A549 (cell line): ENCODE measurements at regions not wholly inside any gene's neighbourhood (a gene's known extent, or its start where the extent isn't known, plus 50 kb on each side); places are given as distances from the start of the nearest gene placed in this dataset.

Source experiments
- ATAC-seq, 2 experiments: fragments of 200-7000 bp in 1 of 2; fragments of >200 bp in 1 of 2; cut with Nextera tagmentation in 1 of 2; cut with Tn5 transposase in 1 of 2; 3 replicates each; pipeline versions ENCODE4 v1.8.0 to v1.9.1; 2018 to 2020; ENCODE audit warnings: mild to moderate bottlenecking in 1 of 2, moderate library complexity in 1 of 2
- CTCF ChIA-PET: fragments of 300-600 bp; sonication (Branson Sonifier 250); formaldehyde crosslinking; extraction: SDS; loops from one replicate; lab custom pipeline; 2021; ENCODE audit warnings: antibody characterized with exemption, inconsistent platforms; lab: Yijun Ruan, JAX
- POLR2A ChIA-PET: fragments of 350-600 bp; formaldehyde crosslinking; extraction: SDS; loops from one replicate; lab custom pipeline; 2021; ENCODE audit warnings: antibody characterized with exemption, inconsistent platforms; lab: Yijun Ruan, JAX
- DNase-seq, 2 experiments: peaks; one replicate each; pipeline versions ENCODE4 v3.0.0 to v3.0.0-alpha.2; 2011 to 2016; ENCODE audit warnings: low read depth in 1 of 2, low spot score in 1 of 2
- FAIRE-seq: peaks from 2 replicates; lab custom pipeline; 2011; peaks lifted over from hg19 to GRCh38; lab: Jason Lieb, UNC
- H3K27ac ChIP-seq, 2 experiments: fragments of >200 bp; sonication (Bioruptor Twin); formaldehyde crosslinking; 3 replicates each; pipeline ENCODE4 v1.5.1; 2016 to 2017
- H3K4me1 ChIP-seq: fragments of >200 bp; sonication (Bioruptor Twin); formaldehyde crosslinking; 3 replicates; pipeline ENCODE4 v1.6.1; 2016
- H3K4me2 ChIP-seq: fragments of >200 bp; sonication (Bioruptor Twin); formaldehyde crosslinking; 3 replicates; pipeline ENCODE4 v1.6.1; 2016
- H3K4me3 ChIP-seq: fragments of >200 bp; sonication (Bioruptor Twin); formaldehyde crosslinking; 3 replicates; pipeline ENCODE4 v1.5.1; 2016
- H3K9me3 ChIP-seq: fragments of >200 bp; sonication (Bioruptor Twin); formaldehyde crosslinking; 3 replicates; pipeline ENCODE4 v1.6.1; 2016
- ATOH8 ChIP-seq: fragments of 250-450 bp; sonication (Bioruptor Pico); IDR thresholded peaks from 2 replicates; pipeline ENCODE4 v1.5.0; 2020; ENCODE audit warnings: low read depth, mild to moderate bottlenecking, moderate library complexity
- CBX2 ChIP-seq: fragments of 200-600 bp; sonication (generic); IDR thresholded peaks from 2 replicates; pipeline ENCODE4 v1.6.1; 2016; ENCODE audit warnings: low read depth, mild to moderate bottlenecking, borderline replicate concordance
- CBX8 ChIP-seq: fragments of 200-600 bp; sonication (generic); IDR thresholded peaks from 2 replicates; pipeline ENCODE4 v1.6.1; 2016
- CEBPB ChIP-seq, 2 experiments: fragments of >200 bp in 1 of 2; sonication (Bioruptor Twin) in 1 of 2; formaldehyde crosslinking in 1 of 2; IDR thresholded peaks; 2 replicates each; pipeline ENCODE4 v1.6.1; 2012 to 2016
- EP300 ChIP-seq, 2 experiments: fragments of >200 bp; sonication (Bioruptor Twin); formaldehyde crosslinking; IDR thresholded peaks; 2 replicates in 1 of 2; 3 replicates in 1 of 2; pipeline ENCODE4 v1.6.1; 2016 to 2017
- ESRRA ChIP-seq: fragments of 150-350 bp; IDR thresholded peaks from 2 replicates; pipeline ENCODE4 v1.6.1; 2014; ENCODE audit warnings: mild to moderate bottlenecking, low read length, borderline replicate concordance
- GATA3 ChIP-seq: IDR thresholded peaks from 2 replicates; pipeline ENCODE4 v1.6.1; 2012; ENCODE audit warnings: borderline replicate concordance
- HDAC2 ChIP-seq: fragments of 200-600 bp; sonication (generic); IDR thresholded peaks from 2 replicates; pipeline ENCODE4 v1.6.1; 2016
- HES2 ChIP-seq: fragments of >200 bp; sonication (Bioruptor Twin); formaldehyde crosslinking; IDR thresholded peaks from 2 replicates; pipeline ENCODE4 v1.6.1; 2016
- HEYL ChIP-seq: fragments of 250-450 bp; sonication (Bioruptor Pico); IDR thresholded peaks from 2 replicates; pipeline ENCODE4 v1.8.0; 2021; ENCODE audit warnings: mild to moderate bottlenecking, moderate library complexity
- HOXB13 ChIP-seq: fragments of 250-450 bp; sonication (Bioruptor Pico); IDR thresholded peaks from 2 replicates; pipeline ENCODE4 v1.5.0; 2020; ENCODE audit warnings: low read depth, mild to moderate bottlenecking, moderate library complexity
- JUN ChIP-seq, 2 experiments: fragments of >200 bp; sonication (Bioruptor Twin); formaldehyde crosslinking; IDR thresholded peaks; 2 replicates in 1 of 2; 3 replicates in 1 of 2; pipeline ENCODE4 v1.6.1; 2016 to 2017
- JUNB ChIP-seq: fragments of >200 bp; sonication (Bioruptor Twin); formaldehyde crosslinking; IDR thresholded peaks from 2 replicates; pipeline ENCODE4 v1.6.1; 2016
- MAFK ChIP-seq: fragments of 450-650 bp; IDR thresholded peaks from 2 replicates; pipeline ENCODE4 v1.6.1; 2014; ENCODE audit not compliant: partially characterized antibody
- MAX ChIP-seq: IDR thresholded peaks from 2 replicates; pipeline ENCODE4 v1.6.1; 2012
- PBX3 ChIP-seq: IDR thresholded peaks from 2 replicates; pipeline ENCODE4 v1.6.1; 2012
- POLR2AphosphoS2 ChIP-seq: conservative IDR thresholded peaks from 2 replicates; pipeline ENCODE4 v1.6.1; 2012; ENCODE audit warnings: low read length, improper control_type of control experiment, inconsistent platforms
- RCOR1 ChIP-seq: fragments of 150-350 bp; IDR thresholded peaks from 2 replicates; pipeline ENCODE4 v1.6.1; 2014; ENCODE audit warnings: antibody characterized with exemption, low read length, low read depth
- REST ChIP-seq: fragments of 200-600 bp; sonication (generic); IDR thresholded peaks from 2 replicates; pipeline ENCODE4 v1.6.1; 2016; ENCODE audit warnings: antibody characterized with exemption, mild to moderate bottlenecking, moderate library complexity
- TFCP2L1 ChIP-seq: fragments of 250-450 bp; sonication (Bioruptor Pico); IDR thresholded peaks from 2 replicates; pipeline ENCODE4 v1.5.0; 2021; ENCODE audit warnings: mild to moderate bottlenecking
- USF2 ChIP-seq: fragments of 450-650 bp; IDR thresholded peaks from 2 replicates; pipeline ENCODE4 v1.6.1; 2014; ENCODE audit warnings: antibody characterized with exemption
- WGBS: methylation state at CpG from one replicate; pipeline ENCODE4 v1.1.6; 2017; ENCODE audit errors: missing lambda C conversion rate; 5-methylcytosine and 5-hydroxymethylcytosine counted together

GRCh38 chr2:133690780-133691179 lies 122.5 kb upstream of the NCKAP5 start:
- Histone ChIP-seq H3K9me3 (no peaks in the 10 kb centered on the region; the same call in 2 of the 3 replicates), H3K4me2 (no peak overlapping the region), H3K4me1 (no peaks in the 10 kb centered on the region), H3K27ac (no peak overlapping the region), H3K4me3 (no peak overlapping the region)
- DNase-seq (no peak), FAIRE-seq (no peak), ATAC-seq (no peak)
- WGBS: 52% methylated on average over 3 of the region's 3 CpGs
- POLR2A ChIA-PET: no interaction called here
- CTCF ChIA-PET: no interaction called here
- TF ChIP-seq CBX8 (no peak), USF2 (no peak), REST (no peak), PBX3 (no peak), MAX (no peak), ESRRA (no peak), TFCP2L1 (CRISPR knock-in tag) (no peak), GATA3 (no peak), HES2 (no peak), JUN (IDR thresholded peaks at IDR 0.05) (no peak), HDAC2 (no peak), ATOH8 (CRISPR knock-in tag) (no peak), CEBPB (IDR thresholded peaks at IDR 0.05) (no peak), CBX2 (no peak), MAFK (no peak), EP300 (IDR thresholded peaks at IDR 0.05) (no peak), RCOR1 (no peak), HOXB13 (CRISPR knock-in tag) (no peak)

GRCh38 chr2:133691336-133691735 lies 123.1 kb upstream of the NCKAP5 start:
- Histone ChIP-seq H3K9me3 (no peaks in the 10 kb centered on the region; the same call in 2 of the 3 replicates), H3K4me1 (no peaks in the 10 kb centered on the region), H3K4me3 (no peak overlapping the region), H3K27ac (no peak overlapping the region), H3K4me2 (no peak overlapping the region)
- DNase-seq (no peak), FAIRE-seq (no peak), ATAC-seq (no peak)
- 42% methylated on average over 2 of the region's 2 CpGs for WGBS
- CTCF ChIA-PET: no interaction called here
- POLR2A ChIA-PET: no interaction called here
- TF ChIP-seq TFCP2L1 (CRISPR knock-in tag) (no peak), HEYL (CRISPR knock-in tag) (no peak), JUNB (no peak), POLR2AphosphoS2 (no peak)
